Testis (tissue), 2 donors: ENCODE measurements at regions not wholly inside any gene's neighbourhood (a gene's known extent, or its start where the extent isn't known, plus 50 kb on each side); places are given as distances from the start of the nearest gene placed in this dataset.

ENCODE experiments used
- CTCF ChIP-seq, 3 experiments: fragments of 450-650 bp in 2 of 3; fragments of 200-600 bp in 1 of 3; sonication (generic) in 1 of 3; IDR thresholded peaks; one replicate each; pipeline ENCODE4 v1.5.1; 2016 to 2019; ENCODE audit warnings: antibody characterized with exemption in 3 of 3, mild to moderate bottlenecking in 2 of 3, moderate library complexity in 1 of 3
- POLR2A ChIP-seq: fragments of 450-650 bp; IDR thresholded peaks from one replicate; pipeline ENCODE4 v1.6.1; 2017; ENCODE audit warnings: antibody characterized with exemption, mild to moderate bottlenecking, moderate library complexity

GRCh38 chr5:98637116-98637515 is 136.3 kb upstream of the RGMB start:
- TF ChIP-seq POLR2A (no peak), CTCF (IDR thresholded peaks at IDR 0.05) (no peak)
